ENCODE measurements at regions not wholly inside any gene's neighbourhood (a gene's known extent, or its start where the extent isn't known, plus 50 kb on each side); places are given as distances from the start of the nearest gene placed in this dataset.

DNA sequence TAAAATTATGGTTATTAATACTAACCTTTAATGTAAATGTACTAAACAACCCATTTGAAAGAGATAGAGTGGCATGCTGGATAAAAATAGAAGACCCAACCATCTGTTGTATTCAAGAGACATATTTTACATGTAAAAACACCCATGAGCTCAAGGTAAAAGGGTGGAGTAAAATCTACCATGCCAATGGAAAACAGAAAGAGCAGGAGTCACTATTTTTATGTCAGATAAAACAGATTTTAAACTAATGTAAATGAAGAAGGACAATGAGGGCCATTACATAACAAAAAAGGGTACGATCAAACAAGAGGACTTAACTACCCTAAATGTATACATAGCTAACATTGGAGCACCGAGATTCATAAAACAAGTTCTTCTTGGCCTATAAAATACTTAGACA lies 66.3 kb downstream of the ITM2A start:
- Histone ChIP-seq H4K91ac (ENCODE audit: low read depth, low read length, poor library complexity) (no peak overlapping the region), H2AFZ (ENCODE audit: low read length) (no peak overlapping the region), H3K4me2 (ENCODE audit: insufficient read depth, low read length, poor library complexity, severe bottlenecking) (no peak overlapping the region), H3K14ac (ENCODE audit: low read length) (no peak overlapping the region), H3K4ac (ENCODE audit: low read length) (no peak overlapping the region), H3K79me1 (ENCODE audit: low read depth, low read length) (no peaks in the 10 kb centered on the region), H2BK15ac (ENCODE audit: low read length) (no peak overlapping the region), H2BK5ac (ENCODE audit: low read length) (no peak overlapping the region), H2AK5ac (ENCODE audit: low read depth, low read length) (no peak overlapping the region), H3K9me3 (replicated peaks in 1 of 2; ENCODE audit: control insufficient read depth in 2 of 2, insufficient read depth in 1 of 2, low read depth in 1 of 2, low read length in 2 of 2) (no peaks in the 10 kb centered on the region), H2BK120ac (ENCODE audit: low read depth, low read length) (no peak overlapping the region), H3K4me1 (ENCODE audit: control insufficient read depth in 2 of 2, insufficient read depth in 1 of 2, low read depth in 1 of 2, low read length in 2 of 2) (no peaks in the 10 kb centered on the region), H3K18ac (ENCODE audit: low read length) (no peak overlapping the region), H3K36me3 (replicated peaks in 1 of 2; ENCODE audit: control insufficient read depth in 2 of 2, insufficient read depth in 2 of 2, low read length in 2 of 2) (no peaks in the 10 kb centered on the region), H3K27ac (replicated peaks; ENCODE audit: low read length) (no peak overlapping the region), H2BK12ac (ENCODE audit: low read length) (no peak overlapping the region), H3K9ac (ENCODE audit: low read depth, low read length, poor library complexity) (no peak overlapping the region), H3K23ac (ENCODE audit: low read depth, low read length, poor library complexity) (no peak overlapping the region), H4K8ac (ENCODE audit: low read depth, low read length) (no peak overlapping the region), H3K27me3 (ENCODE audit: control insufficient read depth in 3 of 3, insufficient read depth in 3 of 3, low read depth in 1 of 3, low read length in 3 of 3) (no peaks in the 10 kb centered on the region), H3K4me3 (ENCODE audit: low read length in 2 of 2) (no peak overlapping the region)
- no peak for DNase-seq (ENCODE audit: low spot score)
- no CpG with 5 or more reads among the region's 2 CpGs for WGBS, 2 donors (ENCODE audit: extremely low coverage in 2 of 2, insufficient read length in 2 of 2, insufficient replicate concordance in 1 of 2)

- no CpG with 5 or more reads among the region's 3 CpGs for WGBS, 2 donors (ENCODE audit: extremely low coverage in 2 of 2, insufficient read length in 2 of 2, insufficient replicate concordance in 1 of 2)
- Histone ChIP-seq H4K8ac (ENCODE audit: low read depth, low read length) (no peak overlapping the region), H3K36me3 (replicated peaks in 1 of 2; ENCODE audit: control insufficient read depth in 2 of 2, insufficient read depth in 2 of 2, low read length in 2 of 2) (no peaks in the 10 kb centered on the region), H2BK15ac (ENCODE audit: low read length) (no peak overlapping the region), H3K4me2 (ENCODE audit: insufficient read depth, low read length, poor library complexity, severe bottlenecking) (no peak overlapping the region), H3K27ac (replicated peaks; ENCODE audit: low read length) (no peak overlapping the region), H2BK5ac (ENCODE audit: low read length) (no peak overlapping the region), H3K23ac (ENCODE audit: low read depth, low read length, poor library complexity) (no peak overlapping the region), H2BK120ac (ENCODE audit: low read depth, low read length) (no peak overlapping the region), H2BK12ac (ENCODE audit: low read length) (no peak overlapping the region), H3K14ac (ENCODE audit: low read length) (no peak overlapping the region), H3K27me3 (ENCODE audit: control insufficient read depth in 3 of 3, insufficient read depth in 3 of 3, low read depth in 1 of 3, low read length in 3 of 3) (no peaks in the 10 kb centered on the region), H3K4ac (ENCODE audit: low read length) (no peak overlapping the region), H3K9me3 (replicated peaks in 1 of 2; ENCODE audit: control insufficient read depth in 2 of 2, insufficient read depth in 1 of 2, low read depth in 1 of 2, low read length in 2 of 2) (no peaks in the 10 kb centered on the region), H2AK5ac (ENCODE audit: low read depth, low read length) (no peak overlapping the region), H4K91ac (ENCODE audit: low read depth, low read length, poor library complexity) (no peak overlapping the region), H3K4me1 (ENCODE audit: control insufficient read depth in 2 of 2, insufficient read depth in 1 of 2, low read depth in 1 of 2, low read length in 2 of 2) (no peaks in the 10 kb centered on the region), H3K4me3 (ENCODE audit: low read length in 2 of 2) (no peak overlapping the region), H3K18ac (ENCODE audit: low read length) (no peak overlapping the region), H3K9ac (ENCODE audit: low read depth, low read length, poor library complexity) (no peak overlapping the region), H2AFZ (ENCODE audit: low read length) (no peak overlapping the region), H3K79me1 (ENCODE audit: low read depth, low read length) (no peaks in the 10 kb centered on the region)
- no peak for DNase-seq (ENCODE audit: low spot score)
Observed at GRCh38 chrX:79290596-79290995, 76.5 kb downstream of the ITM2A start.

- Histone ChIP-seq H2BK5ac (ENCODE audit: low read length) (no peak overlapping the region), H3K27me3 (ENCODE audit: control insufficient read depth in 3 of 3, insufficient read depth in 3 of 3, low read depth in 1 of 3, low read length in 3 of 3) (no peaks in the 10 kb centered on the region), H3K23ac (ENCODE audit: low read depth, low read length, poor library complexity) (no peak overlapping the region), H2AFZ (ENCODE audit: low read length) (no peak overlapping the region), H3K4me1 (ENCODE audit: control insufficient read depth in 2 of 2, insufficient read depth in 1 of 2, low read depth in 1 of 2, low read length in 2 of 2) (no peaks in the 10 kb centered on the region), H2AK5ac (ENCODE audit: low read depth, low read length) (no peak overlapping the region), H3K4me3 (ENCODE audit: low read length in 2 of 2) (no peak overlapping the region), H3K4me2 (ENCODE audit: insufficient read depth, low read length, poor library complexity, severe bottlenecking) (no peak overlapping the region), H2BK12ac (ENCODE audit: low read length) (no peak overlapping the region), H3K9ac (ENCODE audit: low read depth, low read length, poor library complexity) (no peak overlapping the region), H4K8ac (ENCODE audit: low read depth, low read length) (no peak overlapping the region), H3K14ac (ENCODE audit: low read length) (no peak overlapping the region), H3K9me3 (replicated peaks in 1 of 2; ENCODE audit: control insufficient read depth in 2 of 2, insufficient read depth in 1 of 2, low read depth in 1 of 2, low read length in 2 of 2) (no peaks in the 10 kb centered on the region), H3K4ac (ENCODE audit: low read length) (no peak overlapping the region), H3K27ac (replicated peaks; ENCODE audit: low read length) (no peak overlapping the region), H3K79me1 (ENCODE audit: low read depth, low read length) (no peaks in the 10 kb centered on the region), H2BK15ac (ENCODE audit: low read length) (no peak overlapping the region), H3K18ac (ENCODE audit: low read length) (no peak overlapping the region), H3K36me3 (replicated peaks in 1 of 2; ENCODE audit: control insufficient read depth in 2 of 2, insufficient read depth in 2 of 2, low read length in 2 of 2) (no peaks in the 10 kb centered on the region), H2BK120ac (ENCODE audit: low read depth, low read length) (no peak overlapping the region), H4K91ac (ENCODE audit: low read depth, low read length, poor library complexity) (no peak overlapping the region)
- no peak for DNase-seq (ENCODE audit: low spot score)
- WGBS, 2 donors (ENCODE audit: extremely low coverage in 2 of 2, insufficient read length in 2 of 2, insufficient replicate concordance in 1 of 2): no CpG with 5 or more reads among the region's 3 CpGs
Observed at GRCh38 chrX:79288733-79289132, 78.4 kb downstream of the ITM2A start.

- Histone ChIP-seq H3K4me3 (ENCODE audit: low read length in 2 of 2) (no peak overlapping the region), H2BK5ac (ENCODE audit: low read length) (no peak overlapping the region), H3K18ac (ENCODE audit: low read length) (no peak overlapping the region), H4K8ac (ENCODE audit: low read depth, low read length) (no peak overlapping the region), H3K9ac (ENCODE audit: low read depth, low read length, poor library complexity) (no peak overlapping the region), H3K27ac (replicated peaks; ENCODE audit: low read length) (no peak overlapping the region), H3K36me3 (replicated peaks in 1 of 2; ENCODE audit: control insufficient read depth in 2 of 2, insufficient read depth in 2 of 2, low read length in 2 of 2) (no peaks in the 10 kb centered on the region), H4K91ac (ENCODE audit: low read depth, low read length, poor library complexity) (no peak overlapping the region), H2BK15ac (ENCODE audit: low read length) (no peak overlapping the region), H2AFZ (ENCODE audit: low read length) (no peak overlapping the region), H2AK5ac (ENCODE audit: low read depth, low read length) (no peak overlapping the region), H3K4me1 (ENCODE audit: control insufficient read depth in 2 of 2, insufficient read depth in 1 of 2, low read depth in 1 of 2, low read length in 2 of 2) (no peaks in the 10 kb centered on the region), H2BK120ac (ENCODE audit: low read depth, low read length) (no peak overlapping the region), H2BK12ac (ENCODE audit: low read length) (no peak overlapping the region), H3K4me2 (ENCODE audit: insufficient read depth, low read length, poor library complexity, severe bottlenecking) (no peak overlapping the region), H3K79me1 (ENCODE audit: low read depth, low read length) (no peaks in the 10 kb centered on the region), H3K4ac (ENCODE audit: low read length) (no peak overlapping the region), H3K14ac (ENCODE audit: low read length) (no peak overlapping the region), H3K9me3 (replicated peaks in 1 of 2; ENCODE audit: control insufficient read depth in 2 of 2, insufficient read depth in 1 of 2, low read depth in 1 of 2, low read length in 2 of 2) (no peaks in the 10 kb centered on the region), H3K27me3 (ENCODE audit: control insufficient read depth in 3 of 3, insufficient read depth in 3 of 3, low read depth in 1 of 3, low read length in 3 of 3) (no peaks in the 10 kb centered on the region), H3K23ac (ENCODE audit: low read depth, low read length, poor library complexity) (no peak overlapping the region)
- WGBS, 2 donors (ENCODE audit: extremely low coverage in 2 of 2, insufficient read length in 2 of 2, insufficient replicate concordance in 1 of 2): no CpG with 5 or more reads among the region's 1 CpG
- no peak for DNase-seq (ENCODE audit: low spot score)
Observed at GRCh38 chrX:79287724-79288123, 79.4 kb downstream of the ITM2A start.

Data from neuronal stem cell (in vitro differentiated cells).